PC-3 (cell line): ENCODE measurements at regions not wholly inside any gene's neighbourhood (a gene's known extent, or its start where the extent isn't known, plus 50 kb on each side); places are given as distances from the start of the nearest gene placed in this dataset.

Experiments
- EZH2 ChIP-seq: fragments of 300-600 bp; sonication (generic); IDR thresholded peaks from one replicate; pipeline ENCODE4 v1.6.1; 2017; ENCODE audit warnings: antibody characterized with exemption, mild to moderate bottlenecking, low read length; ENCODE audit not compliant: unreplicated experiment
- TF ChIP-seq, protein P1 (sequence below): fragments of 300-600 bp; sonication (generic); conservative IDR thresholded peaks from 2 replicates; pipeline ENCODE4 v1.5.1; 2017; ENCODE audit warnings: antibody characterized with exemption, low read depth, mild to moderate bottlenecking, low read length

DNA sequence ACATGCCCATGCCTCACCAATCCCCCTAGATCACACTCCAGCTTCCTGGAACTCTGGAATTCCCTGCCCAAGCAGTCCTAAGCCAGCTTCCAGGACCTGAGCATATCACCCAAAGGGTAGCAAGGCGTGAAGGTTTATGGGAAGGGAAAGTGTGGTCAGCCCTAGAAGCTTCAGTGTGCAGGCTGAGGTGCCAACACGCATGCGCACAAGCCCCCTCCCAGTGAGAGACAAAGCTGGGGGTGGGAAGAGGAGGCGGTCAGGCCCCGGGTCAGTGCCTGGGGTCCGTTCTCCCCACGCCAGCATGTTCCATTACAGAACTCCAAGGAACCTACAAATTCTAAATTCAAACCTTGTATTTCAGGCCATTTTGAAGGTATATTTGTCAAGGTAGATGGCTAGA, 103.6 kb upstream of the C7orf33 start:
- TF ChIP-seq, protein P1, sequence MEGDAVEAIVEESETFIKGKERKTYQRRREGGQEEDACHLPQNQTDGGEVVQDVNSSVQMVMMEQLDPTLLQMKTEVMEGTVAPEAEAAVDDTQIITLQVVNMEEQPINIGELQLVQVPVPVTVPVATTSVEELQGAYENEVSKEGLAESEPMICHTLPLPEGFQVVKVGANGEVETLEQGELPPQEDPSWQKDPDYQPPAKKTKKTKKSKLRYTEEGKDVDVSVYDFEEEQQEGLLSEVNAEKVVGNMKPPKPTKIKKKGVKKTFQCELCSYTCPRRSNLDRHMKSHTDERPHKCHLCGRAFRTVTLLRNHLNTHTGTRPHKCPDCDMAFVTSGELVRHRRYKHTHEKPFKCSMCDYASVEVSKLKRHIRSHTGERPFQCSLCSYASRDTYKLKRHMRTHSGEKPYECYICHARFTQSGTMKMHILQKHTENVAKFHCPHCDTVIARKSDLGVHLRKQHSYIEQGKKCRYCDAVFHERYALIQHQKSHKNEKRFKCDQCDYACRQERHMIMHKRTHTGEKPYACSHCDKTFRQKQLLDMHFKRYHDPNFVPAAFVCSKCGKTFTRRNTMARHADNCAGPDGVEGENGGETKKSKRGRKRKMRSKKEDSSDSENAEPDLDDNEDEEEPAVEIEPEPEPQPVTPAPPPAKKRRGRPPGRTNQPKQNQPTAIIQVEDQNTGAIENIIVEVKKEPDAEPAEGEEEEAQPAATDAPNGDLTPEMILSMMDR = no peak
- TF ChIP-seq EZH2 = no peak
